GDM1 (cell line): ENCODE measurements at regions not wholly inside any gene's neighbourhood (a gene's known extent, or its start where the extent isn't known, plus 50 kb on each side); places are given as distances from the start of the nearest gene placed in this dataset.

ENCODE experiments used
- DNase-seq: peaks from one replicate; lab custom pipeline; 2025; lab: John Stamatoyannopoulos, UW

DNA sequence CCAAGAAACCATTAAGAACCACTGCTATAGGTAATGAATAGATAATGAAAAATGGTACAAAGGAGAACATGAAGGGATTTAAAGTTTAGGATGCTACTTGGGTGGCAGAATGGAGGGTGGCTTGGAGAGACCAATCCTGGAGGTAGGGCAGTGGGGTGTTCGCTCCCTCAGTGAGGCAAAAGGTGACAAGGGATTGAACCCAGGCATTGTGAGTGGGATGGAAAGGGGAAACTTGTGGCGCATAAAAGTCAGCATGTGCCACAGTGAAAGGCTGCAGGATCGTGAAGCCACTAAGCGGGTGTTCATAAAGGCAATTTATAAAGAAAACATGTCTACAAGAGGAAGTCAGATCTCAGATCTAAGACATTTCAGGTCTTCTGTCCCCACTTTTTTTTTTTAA, 76.7 kb upstream of the SLC38A2 start:
- DNase-seq: no peak

DNA sequence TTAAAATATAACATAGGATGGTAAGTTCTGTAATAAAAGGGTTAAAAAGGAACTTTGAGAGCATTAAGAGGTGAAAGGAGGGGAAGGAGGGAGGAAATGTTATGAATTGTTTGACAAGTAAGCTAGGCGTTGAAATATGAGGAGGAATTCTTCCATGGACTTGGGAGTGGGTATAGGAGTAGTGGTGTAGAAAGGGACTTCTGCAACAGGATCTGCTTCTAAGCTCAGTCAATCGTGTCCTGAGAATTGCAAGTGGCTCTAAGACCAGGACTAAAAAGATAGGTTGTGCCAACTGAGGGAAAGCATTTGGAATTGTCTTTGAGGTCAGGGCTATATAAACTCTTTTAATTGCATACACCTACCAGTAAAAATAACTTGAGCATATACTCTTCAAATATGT, 74.1 kb upstream of the SLC38A2 start:
- DNase-seq: no peak

DNA sequence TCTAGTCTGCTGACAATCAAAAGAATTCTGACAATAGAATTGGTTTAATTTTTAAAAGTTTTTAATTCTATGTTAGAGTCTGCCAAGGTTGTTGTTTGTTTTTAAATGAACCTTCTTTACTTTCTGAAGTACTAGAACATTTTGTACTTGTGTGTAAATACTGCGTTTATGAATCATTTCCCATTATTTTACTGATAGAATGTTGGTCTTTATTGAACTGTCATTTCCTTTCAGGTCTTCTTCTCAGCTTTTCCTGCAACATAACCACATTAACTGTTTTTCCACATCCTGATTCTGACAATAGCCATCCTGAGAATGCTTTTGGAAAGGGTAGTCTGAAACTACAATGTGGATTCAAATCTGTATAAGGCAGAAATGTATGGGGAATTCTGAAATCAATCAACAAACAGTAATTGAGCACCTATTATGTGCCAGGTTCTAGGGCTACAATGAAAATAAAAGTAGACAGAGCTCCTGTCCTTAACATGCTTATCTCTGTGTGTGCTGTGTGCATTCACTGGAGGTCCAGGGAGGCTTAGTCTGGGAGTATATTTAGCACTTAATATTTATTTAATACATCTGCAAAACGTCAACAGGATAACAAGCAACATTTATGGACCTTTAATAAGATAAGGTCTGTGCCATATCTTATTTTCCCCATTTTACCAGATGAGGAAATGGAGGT, 73.1 kb upstream of the SLC38A2 start:
- no peak for DNase-seq

DNA sequence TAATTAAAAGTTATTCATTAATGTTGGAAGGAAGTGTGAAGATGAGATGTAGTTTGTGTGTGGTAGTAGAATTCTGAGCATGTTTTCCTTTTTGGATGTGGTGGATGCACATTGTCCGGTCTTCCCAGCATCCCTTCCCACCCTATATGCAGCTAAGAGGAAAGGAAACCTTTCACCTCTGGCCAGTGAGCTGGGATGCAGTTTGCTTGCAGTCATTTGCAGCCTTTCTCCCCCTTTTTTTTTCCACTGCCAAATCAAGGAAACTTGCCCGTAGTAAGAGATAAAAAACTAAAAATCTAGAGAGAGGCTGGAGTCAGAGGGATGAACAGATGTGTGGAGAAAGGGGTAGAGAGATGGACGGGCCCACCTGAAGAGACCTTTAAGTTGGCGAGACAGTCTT, 72.5 kb upstream of the SLC38A2 start:
- no peak for DNase-seq

- no peak for DNase-seq
Observed at GRCh38 chr12:46443594-46444263, 71.2 kb upstream of the SLC38A2 start.

- DNase-seq: no peak
Observed at GRCh38 chr12:46442738-46443137, 70.2 kb upstream of the SLC38A2 start.

DNA sequence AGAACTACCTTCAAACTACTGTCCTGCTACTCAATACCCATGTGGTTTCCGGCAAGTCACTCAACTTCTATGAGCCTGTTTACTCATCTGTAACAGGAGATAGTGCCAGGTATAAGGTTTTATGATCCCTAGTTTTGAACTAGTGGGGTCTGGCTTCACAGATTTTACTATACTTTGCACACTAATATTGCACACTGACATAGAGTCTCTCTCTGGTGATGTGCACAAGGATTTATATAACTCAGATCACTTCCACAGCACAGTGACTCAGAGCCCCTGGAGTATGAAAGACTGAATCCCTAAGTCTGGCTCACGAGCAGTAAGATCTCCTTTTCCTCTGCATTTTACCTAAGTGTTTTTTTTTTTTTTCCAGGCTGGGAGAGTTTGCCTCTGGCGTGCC, 69.7 kb upstream of the SLC38A2 start:
- DNase-seq: no peak

DNA sequence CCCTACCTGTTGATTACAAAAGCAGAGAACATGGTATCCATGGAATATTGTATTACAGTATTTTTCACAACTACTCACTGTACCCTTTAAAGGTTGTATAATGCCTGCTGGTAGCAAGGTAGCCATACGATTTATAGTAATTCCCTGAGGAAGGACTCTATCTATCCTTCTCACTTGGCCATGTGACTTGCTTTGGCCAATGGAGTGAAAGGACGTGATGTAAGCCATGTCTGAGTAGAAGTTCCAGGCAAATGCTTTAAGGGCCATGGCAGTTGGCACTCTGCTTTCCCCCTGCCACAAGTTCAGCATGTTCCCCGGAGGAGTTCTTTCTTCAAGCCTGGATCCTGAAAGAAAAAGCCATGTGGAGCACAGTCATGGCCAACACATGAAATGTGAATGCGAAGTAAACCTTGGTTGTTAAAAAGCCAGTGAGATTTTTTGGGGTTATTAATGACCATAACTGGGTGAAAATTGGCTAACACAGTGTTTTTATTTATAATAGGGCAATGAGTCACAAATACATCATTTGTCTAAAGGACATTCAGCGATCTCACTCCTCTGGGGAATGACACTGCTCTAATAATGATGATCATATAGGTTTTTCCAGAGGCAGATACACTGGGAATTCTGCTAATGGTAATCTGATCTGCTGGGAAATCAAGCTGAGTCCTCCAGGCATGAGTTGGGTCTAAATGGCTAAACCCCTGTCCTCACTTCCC, 67.4 kb upstream of the SLC38A2 start:
- DNase-seq: no peak

DNA sequence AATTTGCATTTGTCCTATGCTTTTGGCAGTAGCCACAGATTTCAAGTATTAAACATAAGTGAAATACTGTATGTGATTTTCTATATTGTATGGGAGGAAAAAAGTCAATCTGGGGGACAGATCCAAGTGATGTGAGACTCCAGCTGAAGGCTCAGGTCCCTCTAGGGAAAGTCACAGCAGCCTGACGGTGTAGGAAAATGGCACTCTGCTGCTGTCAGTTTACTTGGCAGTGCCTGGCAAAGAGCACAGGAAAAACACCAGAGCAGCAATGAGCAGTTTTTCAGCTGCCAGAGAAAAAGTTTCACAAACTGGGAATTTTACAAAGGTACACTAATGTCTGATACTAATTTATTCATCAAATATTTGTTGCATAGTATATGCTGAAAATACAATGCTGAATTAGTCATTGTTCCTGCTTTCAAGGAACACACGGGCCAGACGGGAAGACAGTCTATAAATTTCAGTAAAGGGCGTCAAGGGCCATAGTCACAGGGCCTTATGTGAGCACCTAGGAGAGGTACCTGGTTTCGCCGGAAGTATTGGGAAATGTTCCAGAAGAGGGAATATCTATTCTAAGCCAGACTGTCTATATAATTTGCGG, 66.2 kb upstream of the SLC38A2 start:
- DNase-seq: no peak

DNA sequence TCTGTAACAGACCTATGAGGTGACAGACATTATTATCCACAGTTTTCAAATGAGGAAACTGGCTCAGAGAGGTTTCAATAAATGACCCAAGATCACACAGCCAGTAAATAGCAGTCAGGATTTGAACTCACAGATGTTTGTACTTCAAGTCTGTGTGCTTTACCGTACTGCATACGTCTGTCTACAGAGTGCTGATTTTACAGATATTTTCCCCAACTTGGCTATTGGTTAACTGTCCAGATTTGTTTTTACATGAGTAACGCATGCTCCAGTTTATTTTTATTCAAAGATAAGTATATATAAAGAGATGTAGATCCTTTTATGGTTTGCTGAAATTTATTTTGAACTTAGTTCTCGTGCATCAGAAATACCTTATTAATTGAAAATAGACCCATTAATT, 65.7 kb upstream of the SLC38A2 start:
- no peak for DNase-seq

GRCh38 chr12:46437469-46437868, 64.9 kb upstream of the SLC38A2 start:
- no peak for DNase-seq

GRCh38 chr12:46436747-46437146, 64.2 kb upstream of the SLC38A2 start:
- DNase-seq: no peak

DNA sequence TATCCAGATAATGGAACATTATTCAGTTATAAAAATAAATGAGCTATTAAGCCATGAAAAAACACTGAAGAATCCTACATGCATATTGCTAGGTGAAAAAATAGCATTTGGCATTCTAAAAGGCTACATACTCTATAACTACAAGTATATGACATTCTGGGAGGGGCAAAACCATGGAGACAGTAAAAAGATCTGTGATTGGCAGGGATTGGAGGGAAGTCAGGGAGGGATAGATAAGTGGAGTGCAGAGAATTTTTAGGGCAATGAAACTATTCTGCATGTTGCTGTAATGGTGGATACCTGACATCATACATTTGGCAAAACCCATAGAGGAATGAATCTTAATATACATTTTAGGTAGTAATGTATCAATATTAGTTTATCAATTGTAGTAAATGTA, 63.1 kb upstream of the SLC38A2 start:
- DNase-seq: no peak

DNA sequence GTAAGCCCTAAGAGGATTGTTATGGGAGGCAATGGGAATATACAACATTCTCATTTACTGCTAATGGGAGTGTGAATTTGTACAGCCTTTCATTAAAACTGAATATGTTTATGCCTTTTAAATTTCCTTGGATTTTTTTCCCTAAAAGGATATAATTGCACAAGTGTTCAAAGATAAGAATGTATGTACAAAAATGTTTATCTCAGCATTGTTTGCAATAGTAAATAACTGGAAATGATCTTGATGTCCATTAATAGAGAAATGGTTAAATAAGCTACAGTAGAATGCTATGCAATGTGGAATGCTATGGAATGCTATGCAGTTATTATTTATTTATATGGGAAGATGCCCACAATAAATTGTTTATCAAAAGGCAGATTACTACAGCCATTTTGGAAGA, 62.5 kb upstream of the SLC38A2 start:
- DNase-seq: no peak

DNA sequence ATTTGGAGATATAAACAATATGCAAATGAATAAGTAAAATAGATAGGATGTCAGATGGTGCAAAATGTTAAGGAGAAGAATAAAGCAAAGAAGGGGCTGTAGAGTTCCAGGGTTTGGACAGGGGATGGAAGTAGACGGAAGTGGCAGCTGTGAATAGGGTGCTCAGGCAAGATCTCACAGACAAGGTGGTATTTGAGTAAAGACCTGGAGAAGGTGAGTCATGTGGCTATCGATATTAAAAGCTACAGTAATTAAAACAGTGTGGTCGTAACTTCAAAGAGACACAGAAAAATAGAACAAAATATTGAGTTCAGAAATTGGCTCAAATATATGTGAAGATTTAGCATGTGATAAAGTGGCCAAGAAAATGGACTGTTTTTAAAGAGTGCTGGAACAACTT, 61.3 kb upstream of the SLC38A2 start:
- no peak for DNase-seq

DNA sequence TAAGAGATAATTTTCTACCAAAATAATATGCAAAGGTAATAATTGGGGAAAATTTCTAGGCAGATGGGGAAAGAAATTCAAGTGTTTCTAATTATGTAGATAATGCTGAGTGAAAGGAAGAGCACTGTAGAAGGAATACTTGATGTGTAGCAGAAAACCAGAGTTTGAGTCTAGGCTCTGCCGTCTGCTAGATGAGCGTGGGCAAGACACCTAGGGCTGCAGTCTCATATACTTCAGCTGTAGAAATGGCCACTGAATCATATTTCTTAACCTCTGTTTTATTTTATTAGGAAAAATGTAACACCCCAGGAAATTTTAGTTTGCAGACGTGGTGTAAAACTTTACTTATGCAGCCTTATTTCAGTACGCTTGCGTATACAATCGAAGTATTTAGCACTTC, 59.8 kb upstream of the SLC38A2 start:
- DNase-seq: no peak

DNA sequence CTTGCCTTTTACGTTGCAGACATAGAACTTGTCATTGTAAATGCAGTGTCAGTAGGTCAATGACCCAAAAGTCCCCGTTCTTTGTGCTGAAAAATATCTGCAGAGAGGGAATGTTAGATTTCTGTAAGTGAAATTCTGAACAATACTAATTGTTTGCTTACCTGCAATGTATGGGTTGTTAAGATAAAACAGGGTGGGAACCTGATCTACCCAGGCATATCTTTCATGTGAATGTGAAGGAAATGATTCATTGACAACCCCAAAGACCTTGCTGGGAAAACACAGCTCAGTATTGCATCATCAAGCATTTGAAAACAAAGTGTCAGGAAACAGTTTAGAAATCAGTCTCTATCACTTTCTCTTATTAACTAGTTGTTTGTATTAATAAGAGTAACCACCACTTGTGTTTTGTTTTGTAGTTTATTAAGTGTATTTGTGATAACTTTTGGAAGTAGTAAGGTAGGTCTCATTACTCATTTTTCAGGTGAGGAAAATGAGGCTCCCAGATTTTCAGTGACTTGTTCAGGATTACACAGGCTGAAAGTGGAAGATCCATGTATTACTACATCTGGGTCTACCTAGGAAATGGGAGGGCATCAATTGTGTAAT, 57.9 kb upstream of the SLC38A2 start:
- DNase-seq: no peak
